ENCODE measurements at regions not wholly inside any gene's neighbourhood (a gene's known extent, or its start where the extent isn't known, plus 50 kb on each side); places are given as distances from the start of the nearest gene placed in this dataset.

- no peak for DNase-seq (ENCODE audit: low read depth in 2 of 2)
These were observed 269.4 kb upstream of the GHITM start for GRCh38 chr10:83869898-83870297.

- DNase-seq (ENCODE audit: low read depth in 2 of 2) = peak in 1 of 2 donors; percentile 18
These were observed 267.9 kb upstream of the GHITM start for GRCh38 chr10:83871187-83872081.

DNA sequence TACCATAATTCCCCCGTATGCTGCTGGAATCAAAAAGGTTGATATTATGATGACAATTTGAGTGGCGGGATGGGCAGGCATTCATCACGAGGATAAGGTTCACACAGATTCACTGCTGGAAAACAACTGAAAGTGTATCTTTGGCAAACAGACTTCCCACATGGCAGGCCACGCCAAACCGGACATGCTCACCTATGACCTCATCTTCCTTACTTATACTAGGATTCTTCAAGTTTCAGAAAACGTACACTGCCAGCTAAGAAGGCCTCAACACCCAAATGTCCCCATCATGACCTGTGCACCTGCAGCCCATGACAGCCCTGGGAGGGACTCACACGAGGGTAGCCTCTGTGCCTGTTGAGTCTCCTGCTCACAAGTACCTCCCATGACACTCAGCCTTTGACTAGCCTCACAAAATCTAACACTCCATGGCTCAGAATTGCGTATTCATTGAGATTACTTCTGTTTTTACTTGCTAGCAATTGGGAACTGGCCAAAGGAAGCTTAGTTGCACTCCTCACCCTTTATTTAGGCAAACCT lies 259.0 kb upstream of the GHITM start:
- no peak for DNase-seq (ENCODE audit: low read depth in 2 of 2)

DNA sequence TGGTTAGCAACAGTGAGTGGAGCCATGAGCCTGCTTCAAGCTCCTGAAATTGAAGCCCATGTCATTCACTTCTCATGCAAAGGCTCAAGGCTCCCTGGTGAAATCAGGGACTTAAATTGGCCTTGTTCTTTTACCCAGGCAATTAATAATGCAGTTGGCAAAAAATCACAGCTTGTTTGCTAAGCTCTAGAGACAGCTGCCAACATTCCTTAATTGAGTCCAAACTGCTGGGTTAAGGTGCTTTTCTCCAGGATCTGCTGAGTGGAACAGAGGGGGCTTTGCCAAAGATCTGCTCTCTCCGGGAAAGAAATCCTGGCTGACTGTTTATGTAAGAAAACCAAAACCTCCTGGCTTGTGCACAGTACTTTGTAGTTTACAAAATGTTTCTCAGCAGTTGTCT lies 257.6 kb upstream of the GHITM start:
- DNase-seq (ENCODE audit: low read depth in 2 of 2) = no peak

GRCh38 chr10:83886871-83887270 lies 252.4 kb upstream of the GHITM start:
- DNase-seq (ENCODE audit: low read depth in 2 of 2) = no peak

GRCh38 chr10:83892737-83893136 lies 246.6 kb upstream of the GHITM start:
- no peak for DNase-seq (ENCODE audit: low read depth in 2 of 2)

GRCh38 chr10:83896219-83896618 lies 243.1 kb upstream of the GHITM start:
- no peak for DNase-seq (ENCODE audit: low read depth in 2 of 2)

DNA sequence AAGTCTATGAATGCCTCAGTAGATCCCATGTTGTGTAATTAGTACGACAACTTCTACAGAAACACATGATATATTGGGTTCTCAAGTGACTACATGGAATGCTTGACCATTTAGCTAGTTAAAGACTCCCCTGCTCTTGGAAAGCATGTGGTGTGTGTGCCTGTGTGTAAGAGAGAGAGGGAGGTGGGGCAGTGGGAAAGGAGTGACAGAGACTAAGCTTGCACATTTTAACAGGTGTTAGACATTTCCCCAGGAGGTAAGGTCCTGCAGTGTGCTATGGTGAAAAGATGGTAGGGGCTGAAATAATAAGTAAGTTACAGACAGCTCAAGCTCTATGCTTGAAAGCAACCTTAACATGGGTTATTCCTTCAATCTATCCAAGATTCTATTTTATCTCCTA lies 241.7 kb upstream of the GHITM start:
- no peak for DNase-seq (ENCODE audit: low read depth in 2 of 2)

DNA sequence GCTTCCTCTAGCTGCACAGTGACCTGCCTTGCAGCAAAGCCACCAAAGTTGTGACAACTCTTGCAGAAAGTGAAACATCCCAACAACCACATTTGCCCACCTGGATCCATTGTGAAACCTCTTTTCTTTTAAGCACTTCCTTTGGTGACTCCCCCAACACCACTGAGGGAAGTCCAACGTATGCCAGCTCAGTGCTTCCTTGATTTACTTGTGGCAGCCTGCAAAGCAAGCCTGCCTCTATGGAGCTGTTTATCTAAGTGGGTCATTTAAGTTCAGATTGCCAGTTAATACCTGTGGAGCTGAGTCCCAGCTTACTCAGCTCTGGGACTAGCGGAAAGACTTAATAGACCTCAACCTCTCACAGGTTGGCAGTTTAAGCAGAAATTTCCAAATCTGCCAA lies 230.8 kb upstream of the GHITM start:
- no peak for DNase-seq (ENCODE audit: low read depth in 2 of 2)

- DNase-seq (ENCODE audit: low read depth in 2 of 2) = no peak
These were observed 230.3 kb upstream of the GHITM start for GRCh38 chr10:83909001-83909400.

DNA sequence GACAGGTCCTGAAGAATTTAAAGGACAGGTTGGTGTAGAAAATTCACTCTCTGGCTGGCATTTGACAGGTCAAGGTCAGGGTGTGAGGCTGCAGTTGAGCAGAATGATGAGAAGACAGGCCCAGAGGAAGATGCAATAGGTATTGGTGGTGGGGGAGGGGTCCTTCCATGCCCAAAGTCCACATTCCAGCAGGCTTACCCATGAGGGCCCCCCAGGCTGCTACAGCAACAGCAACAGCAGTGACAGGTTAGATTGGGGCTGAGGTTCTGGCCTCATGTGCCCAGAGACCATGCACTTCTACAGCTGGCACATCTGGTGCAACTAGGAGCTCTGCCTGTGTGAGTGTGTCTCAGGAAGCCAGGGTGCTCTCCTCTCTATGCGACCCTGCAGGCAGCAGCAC lies 223.5 kb upstream of the GHITM start:
- no peak for DNase-seq (ENCODE audit: low read depth in 2 of 2)

GRCh38 chr10:83917537-83918506 lies 221.5 kb upstream of the GHITM start:
- no peak for DNase-seq (ENCODE audit: low read depth in 2 of 2)

DNA sequence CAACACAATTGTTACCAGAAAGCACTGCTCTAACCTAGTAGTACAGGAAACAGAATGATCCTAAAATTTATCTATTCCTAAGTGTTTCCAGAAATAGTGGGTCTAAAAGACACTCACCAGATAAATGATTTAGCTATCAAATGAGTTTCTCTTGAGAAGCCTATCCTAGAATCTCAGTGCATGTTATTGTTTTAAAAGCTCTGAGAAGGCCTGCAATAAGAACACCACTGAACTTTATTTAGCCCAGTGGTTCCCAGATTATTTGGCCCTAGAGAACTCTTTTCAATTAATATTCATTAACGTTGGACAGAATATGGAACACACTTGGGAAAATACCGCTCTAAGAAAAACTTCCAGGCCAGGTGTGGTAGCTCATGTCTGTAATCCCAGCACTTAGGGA lies 220.1 kb upstream of the GHITM start:
- no peak for DNase-seq (ENCODE audit: low read depth in 2 of 2)

DNA sequence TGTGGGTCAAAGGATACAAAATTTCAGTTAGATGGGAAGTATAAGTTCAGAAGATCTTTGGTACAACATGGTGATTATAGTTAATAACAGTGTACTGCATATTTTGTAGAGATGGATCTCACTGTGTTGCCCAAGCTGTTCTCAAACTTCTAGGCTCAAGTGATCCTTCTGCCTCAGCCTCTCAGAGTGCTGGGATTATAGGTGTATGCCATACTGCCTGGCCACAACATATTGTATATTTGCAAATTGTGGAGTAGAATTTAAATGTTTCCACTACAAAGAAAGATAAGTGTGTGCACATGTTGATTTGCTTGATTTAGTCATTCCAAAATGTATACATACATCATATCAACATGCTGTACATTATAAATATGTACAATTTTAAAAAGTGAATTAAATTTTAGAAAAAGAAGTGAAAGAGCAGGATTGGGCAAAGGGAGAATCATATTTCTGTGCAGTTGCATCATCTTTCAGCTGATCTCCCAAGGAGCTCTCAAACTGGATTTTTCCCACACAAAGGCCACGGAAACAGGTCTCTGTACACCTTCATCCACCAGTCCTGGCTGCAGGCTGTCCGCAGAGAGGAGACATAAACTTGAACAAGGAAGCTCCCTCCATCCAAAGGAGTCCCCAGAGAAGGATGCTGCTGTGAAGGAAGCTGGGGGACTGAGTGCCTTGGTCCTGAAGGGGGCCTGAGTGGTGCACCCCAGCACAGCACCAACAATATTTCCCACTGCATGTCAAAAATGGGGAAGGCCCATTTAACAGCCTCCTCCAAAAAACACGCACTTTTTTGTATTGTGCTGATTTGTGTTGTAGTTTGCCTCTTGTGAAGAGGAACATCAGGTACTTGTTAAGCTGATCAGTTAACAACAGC lies 217.1 kb upstream of the GHITM start:
- DNase-seq (ENCODE audit: low read depth in 2 of 2) = no peak

- no peak for DNase-seq (ENCODE audit: low read depth in 2 of 2)
These were observed 214.2 kb upstream of the GHITM start for GRCh38 chr10:83925133-83925532.

DNA sequence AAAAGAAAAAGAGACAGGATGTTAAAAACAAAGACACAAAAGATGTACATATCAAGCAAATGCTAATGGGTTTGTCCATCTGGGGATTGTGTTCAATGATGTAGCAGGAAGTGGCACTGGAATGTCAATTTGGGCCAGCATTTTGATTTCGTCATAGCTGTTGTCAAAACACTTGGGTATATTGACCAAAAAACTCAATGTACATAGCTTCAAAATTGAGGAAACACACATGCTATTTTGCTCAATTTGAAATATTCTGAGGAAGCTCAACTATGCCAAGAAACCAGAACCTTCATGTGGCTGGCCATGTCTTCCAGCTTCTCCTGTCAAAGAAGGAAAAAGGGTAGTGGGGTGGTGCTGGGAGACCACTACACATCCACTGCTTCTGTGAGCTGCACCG lies 212.7 kb upstream of the GHITM start:
- no peak for DNase-seq (ENCODE audit: low read depth in 2 of 2)

GRCh38 chr10:83927166-83927565 lies 212.1 kb upstream of the GHITM start:
- no peak for DNase-seq (ENCODE audit: low read depth in 2 of 2)

DNA sequence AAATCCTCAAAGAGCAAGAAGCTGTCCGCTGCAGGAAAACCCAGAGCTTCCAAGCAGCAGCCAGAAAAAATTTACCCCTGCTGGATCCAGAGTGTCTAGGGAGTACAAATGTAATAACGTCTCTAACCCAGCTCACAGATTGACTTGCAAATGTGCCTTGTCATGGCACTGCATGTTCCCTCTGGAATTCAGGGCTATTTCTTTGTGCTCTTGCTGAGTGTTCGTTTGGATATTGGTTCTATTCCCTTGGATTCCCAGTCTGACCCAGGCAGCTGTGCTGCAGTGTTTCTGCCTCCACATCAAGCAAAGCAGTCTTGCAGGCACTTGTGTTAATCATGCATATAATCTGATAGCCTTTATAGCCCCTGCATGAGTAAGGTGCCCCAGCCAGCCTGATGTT lies 209.9 kb upstream of the GHITM start:
- DNase-seq (ENCODE audit: low read depth in 2 of 2) = no peak

DNA sequence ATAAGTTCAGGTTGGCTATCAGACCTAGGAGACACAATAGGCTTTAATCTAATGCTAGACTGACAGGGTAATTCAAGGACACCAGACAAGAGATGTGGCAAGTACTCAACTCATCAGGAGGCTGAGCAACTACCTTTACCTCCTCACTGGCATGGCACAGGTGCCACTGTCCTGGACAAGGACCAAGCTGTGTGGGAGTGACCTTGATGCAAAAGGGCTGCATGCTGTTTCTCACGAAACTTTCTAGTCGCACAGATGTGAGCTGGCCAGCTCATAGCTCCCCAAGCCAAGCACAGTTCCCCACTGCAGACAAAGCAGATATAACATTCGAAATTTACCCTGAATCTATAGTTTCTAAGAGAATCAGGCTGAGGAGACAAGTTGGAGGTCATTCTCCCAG lies 207.6 kb upstream of the GHITM start:
- DNase-seq (ENCODE audit: low read depth in 2 of 2) = no peak

DNA sequence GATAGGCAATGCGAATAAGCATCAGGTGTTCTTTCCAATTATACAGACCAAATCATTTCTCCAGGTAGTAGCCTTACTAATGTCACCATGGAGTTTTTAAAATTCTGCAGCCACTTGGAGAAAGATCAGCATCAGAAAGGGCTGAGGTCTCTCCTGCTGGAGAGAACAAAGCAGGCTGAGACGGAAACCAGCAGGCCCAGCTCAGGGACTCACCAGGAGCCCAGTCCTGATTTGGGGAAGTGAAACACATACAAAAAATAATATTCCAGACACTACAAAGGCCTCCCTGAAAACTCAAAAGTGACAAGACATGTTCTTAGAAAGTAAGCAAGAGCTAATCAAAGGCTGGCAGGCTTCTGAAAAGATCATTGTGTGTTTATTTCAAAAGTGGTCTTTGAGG lies 207.1 kb upstream of the GHITM start:
- DNase-seq (ENCODE audit: low read depth in 2 of 2) = no peak

DNA sequence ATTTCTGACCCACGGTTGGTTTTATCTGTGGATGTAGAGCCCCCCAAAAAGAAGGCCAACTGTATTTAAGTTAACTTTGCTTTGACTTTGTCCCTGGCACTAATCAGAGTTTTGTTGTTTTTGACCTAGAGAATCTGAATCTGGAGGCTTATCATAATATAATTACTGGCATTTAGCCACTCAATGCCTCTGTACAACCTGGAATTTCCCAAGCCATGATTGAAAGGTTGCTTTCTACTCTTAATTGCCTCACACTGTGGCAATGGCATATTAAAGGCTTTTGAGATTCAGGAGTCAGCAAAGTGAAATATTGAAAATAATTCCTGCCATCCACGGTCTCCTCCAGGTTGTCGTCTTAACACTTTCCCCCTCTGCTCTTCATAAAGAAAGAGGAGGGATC lies 205.2 kb upstream of the GHITM start:
- DNase-seq (ENCODE audit: low read depth in 2 of 2) = no peak
